WTC11 (cell line): ENCODE measurements at regions not wholly inside any gene's neighbourhood (a gene's known extent, or its start where the extent isn't known, plus 50 kb on each side); places are given as distances from the start of the nearest gene placed in this dataset.

ENCODE experiments used
- ATAC-seq: fragments of 200-7000 bp; cut with Tn5 transposase; 2 replicates; pipeline ENCODE4 v1.10.0; 2021; ENCODE audit warnings: mild to moderate bottlenecking, moderate library complexity
- CTCF ChIA-PET: fragments of 300-600 bp; sonication (Branson Sonifier 250); formaldehyde crosslinking; loops from one replicate; lab custom pipeline; 2021; ENCODE audit warnings: antibody characterized with exemption; lab: Charles Lee
- POLR2A ChIA-PET: fragments of 350-600 bp; sonication (Branson Sonifier 250); formaldehyde crosslinking; loops from one replicate; lab custom pipeline; 2021; ENCODE audit warnings: antibody characterized with exemption; lab: Charles Lee
- DNase-seq: peaks from one replicate; pipeline ENCODE4 v3.0.0; 2021; ENCODE audit warnings: low spot score
- H3K27ac Mint-ChIP-seq: 2 replicates; pipeline ENCODE4 v1.8.0; 2021; ENCODE audit warnings: mixed read lengths
- H3K27me3 Mint-ChIP-seq: 2 replicates; pipeline ENCODE4 v1.8.0; 2021; ENCODE audit warnings: low read depth, mild to moderate bottlenecking, moderate library complexity, mixed read lengths
- H3K36me3 Mint-ChIP-seq: 2 replicates; pipeline ENCODE4 v1.8.0; 2021; ENCODE audit warnings: mixed read lengths
- H3K4me1 Mint-ChIP-seq: 2 replicates; pipeline ENCODE4 v1.8.0; 2022; ENCODE audit warnings: mixed read lengths
- H3K4me3 Mint-ChIP-seq: 2 replicates; pipeline ENCODE4 v1.8.0; 2021; ENCODE audit warnings: mild to moderate bottlenecking, moderate library complexity, mixed read lengths
- H3K9me3 Mint-ChIP-seq: 2 replicates; pipeline ENCODE4 v1.8.0; 2021; ENCODE audit warnings: mixed read lengths
- CREB1 ChIP-seq: sonication (generic); formaldehyde crosslinking; IDR thresholded peaks from 2 replicates; pipeline ENCODE4 v1.8.0; 2023; ENCODE audit warnings: mild to moderate bottlenecking, missing genetic modification reagents
- CREM ChIP-seq: sonication (generic); formaldehyde crosslinking; IDR thresholded peaks from 2 replicates; pipeline ENCODE4 v1.8.1; 2022; ENCODE audit warnings: mild to moderate bottlenecking, missing genetic modification reagents, moderate library complexity
- ELF4 ChIP-seq: sonication (generic); formaldehyde crosslinking; IDR thresholded peaks from 2 replicates; pipeline ENCODE4 v1.8.1; 2022; ENCODE audit warnings: low read depth, mild to moderate bottlenecking, moderate library complexity, missing genetic modification reagents
- ESRRA ChIP-seq: sonication (generic); formaldehyde crosslinking; IDR thresholded peaks from 2 replicates; pipeline ENCODE4 v1.8.1; 2022; ENCODE audit warnings: mild to moderate bottlenecking, missing genetic modification reagents, borderline replicate concordance
- HMGA2 ChIP-seq: fragments of 250-450 bp; sonication (Bioruptor Pico); IDR thresholded peaks from 2 replicates; pipeline ENCODE4 v1.4.0; 2021; ENCODE audit warnings: mild to moderate bottlenecking, moderate library complexity
- HMGXB4 ChIP-seq: sonication (generic); formaldehyde crosslinking; IDR thresholded peaks from 2 replicates; pipeline ENCODE4 v1.8.1; 2023; ENCODE audit warnings: mild to moderate bottlenecking, moderate library complexity, missing genetic modification reagents
- OVOL2 ChIP-seq: fragments of 250-450 bp; sonication (Bioruptor Pico); IDR thresholded peaks from 2 replicates; pipeline ENCODE4 v1.9.0; 2021; ENCODE audit warnings: mild to moderate bottlenecking, borderline replicate concordance
- SP1 ChIP-seq: sonication (generic); formaldehyde crosslinking; conservative IDR thresholded peaks from 2 replicates; pipeline ENCODE4 v1.8.1; 2022; ENCODE audit warnings: missing genetic modification reagents
- TEAD4 ChIP-seq: sonication (generic); formaldehyde crosslinking; IDR thresholded peaks from 2 replicates; pipeline ENCODE4 v1.8.0; 2022; ENCODE audit warnings: mild to moderate bottlenecking, missing genetic modification reagents
- ZNF281 ChIP-seq: sonication (generic); formaldehyde crosslinking; IDR thresholded peaks from 2 replicates; pipeline ENCODE4 v1.8.0; 2023; ENCODE audit warnings: mild to moderate bottlenecking, missing genetic modification reagents
- ZNF396 ChIP-seq: fragments of 250-450 bp; sonication (Bioruptor Pico); IDR thresholded peaks from 2 replicates; pipeline ENCODE4 v1.8.0; 2021; ENCODE audit warnings: mild to moderate bottlenecking, moderate library complexity, borderline replicate concordance
- TF ChIP-seq, protein P1 (sequence below): sonication (generic); formaldehyde crosslinking; IDR thresholded peaks from 2 replicates; pipeline ENCODE4 v1.8.0; 2022; ENCODE audit warnings: missing genetic modification reagents
- TF ChIP-seq, protein P2 (sequence below): fragments of 250-450 bp; sonication (Bioruptor Pico); IDR thresholded peaks from 2 replicates; pipeline ENCODE4 v1.9.0; 2021; ENCODE audit warnings: mild to moderate bottlenecking, borderline replicate concordance

- Mint-ChIP-seq H3K27me3 (no peaks in the 10 kb centered on the region), H3K4me1 (peaks cover 14% of the 10 kb centered on the region), H3K4me3 (no peak overlapping the region), H3K27ac (no peak overlapping the region), H3K36me3 (no peaks in the 10 kb centered on the region), H3K9me3 (no peaks in the 10 kb centered on the region)
- ChIA-PET CTCF (no interaction called here), POLR2A (no interaction called here)
- DNase-seq (no peak), ATAC-seq (no peak)
- TF ChIP-seq OVOL2 (CRISPR knock-in tag): no peak
- no peak for TF ChIP-seq HMGXB4
- TF ChIP-seq, protein P1, sequence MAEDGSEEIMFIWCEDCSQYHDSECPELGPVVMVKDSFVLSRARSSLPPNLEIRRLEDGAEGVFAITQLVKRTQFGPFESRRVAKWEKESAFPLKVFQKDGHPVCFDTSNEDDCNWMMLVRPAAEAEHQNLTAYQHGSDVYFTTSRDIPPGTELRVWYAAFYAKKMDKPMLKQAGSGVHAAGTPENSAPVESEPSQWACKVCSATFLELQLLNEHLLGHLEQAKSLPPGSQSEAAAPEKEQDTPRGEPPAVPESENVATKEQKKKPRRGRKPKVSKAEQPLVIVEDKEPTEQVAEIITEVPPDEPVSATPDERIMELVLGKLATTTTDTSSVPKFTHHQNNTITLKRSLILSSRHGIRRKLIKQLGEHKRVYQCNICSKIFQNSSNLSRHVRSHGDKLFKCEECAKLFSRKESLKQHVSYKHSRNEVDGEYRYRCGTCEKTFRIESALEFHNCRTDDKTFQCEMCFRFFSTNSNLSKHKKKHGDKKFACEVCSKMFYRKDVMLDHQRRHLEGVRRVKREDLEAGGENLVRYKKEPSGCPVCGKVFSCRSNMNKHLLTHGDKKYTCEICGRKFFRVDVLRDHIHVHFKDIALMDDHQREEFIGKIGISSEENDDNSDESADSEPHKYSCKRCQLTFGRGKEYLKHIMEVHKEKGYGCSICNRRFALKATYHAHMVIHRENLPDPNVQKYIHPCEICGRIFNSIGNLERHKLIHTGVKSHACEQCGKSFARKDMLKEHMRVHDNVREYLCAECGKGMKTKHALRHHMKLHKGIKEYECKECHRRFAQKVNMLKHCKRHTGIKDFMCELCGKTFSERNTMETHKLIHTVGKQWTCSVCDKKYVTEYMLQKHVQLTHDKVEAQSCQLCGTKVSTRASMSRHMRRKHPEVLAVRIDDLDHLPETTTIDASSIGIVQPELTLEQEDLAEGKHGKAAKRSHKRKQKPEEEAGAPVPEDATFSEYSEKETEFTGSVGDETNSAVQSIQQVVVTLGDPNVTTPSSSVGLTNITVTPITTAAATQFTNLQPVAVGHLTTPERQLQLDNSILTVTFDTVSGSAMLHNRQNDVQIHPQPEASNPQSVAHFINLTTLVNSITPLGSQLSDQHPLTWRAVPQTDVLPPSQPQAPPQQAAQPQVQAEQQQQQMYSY (CRISPR knock-in tag): no peak
- TF ChIP-seq TEAD4 (CRISPR knock-in tag): no peak
- TF ChIP-seq CREM (CRISPR knock-in tag): no peak
- no peak for TF ChIP-seq ZNF396 (CRISPR knock-in tag)
- no peak for TF ChIP-seq CREB1 (CRISPR knock-in tag)
- TF ChIP-seq SP1 (CRISPR knock-in tag): no peak
Measured at GRCh38 chr4:81747242-81747930, 275.7 kb upstream of the RASGEF1B start.

DNA sequence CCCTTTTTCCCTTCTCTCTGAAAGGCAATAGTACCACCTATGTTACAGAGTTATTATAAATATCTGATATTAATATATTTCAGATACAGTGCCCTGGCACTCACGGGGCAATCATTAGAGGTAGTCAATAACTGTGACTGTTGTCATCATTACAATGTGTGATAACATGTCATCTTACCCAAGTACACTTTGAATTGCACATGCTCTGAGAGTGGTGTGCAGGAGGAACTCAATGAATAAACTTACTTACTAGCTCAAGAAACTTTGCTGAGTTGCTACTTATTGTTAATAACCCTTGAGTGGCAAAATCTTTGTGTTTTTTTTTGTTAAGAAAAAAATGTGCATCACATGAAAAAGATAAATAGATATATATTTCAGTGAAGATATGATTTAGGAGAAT, 275.1 kb upstream of the RASGEF1B start:
- H3K9me3 Mint-ChIP-seq: no peaks in the 10 kb centered on the region
- H3K4me3 Mint-ChIP-seq: no peak overlapping the region
- POLR2A ChIA-PET: no interaction called here
- no peaks in the 10 kb centered on the region for H3K36me3 Mint-ChIP-seq
- peaks cover 18% of the 10 kb centered on the region for H3K4me1 Mint-ChIP-seq
- no peak overlapping the region for H3K27ac Mint-ChIP-seq
- ATAC-seq: no peak
- CTCF ChIA-PET: no interaction called here
- no peak for DNase-seq
- no peaks in the 10 kb centered on the region for H3K27me3 Mint-ChIP-seq
- TF ChIP-seq ELF4: no peak
- no peak for TF ChIP-seq ZNF281 (CRISPR knock-in tag)
- TF ChIP-seq, protein P2, sequence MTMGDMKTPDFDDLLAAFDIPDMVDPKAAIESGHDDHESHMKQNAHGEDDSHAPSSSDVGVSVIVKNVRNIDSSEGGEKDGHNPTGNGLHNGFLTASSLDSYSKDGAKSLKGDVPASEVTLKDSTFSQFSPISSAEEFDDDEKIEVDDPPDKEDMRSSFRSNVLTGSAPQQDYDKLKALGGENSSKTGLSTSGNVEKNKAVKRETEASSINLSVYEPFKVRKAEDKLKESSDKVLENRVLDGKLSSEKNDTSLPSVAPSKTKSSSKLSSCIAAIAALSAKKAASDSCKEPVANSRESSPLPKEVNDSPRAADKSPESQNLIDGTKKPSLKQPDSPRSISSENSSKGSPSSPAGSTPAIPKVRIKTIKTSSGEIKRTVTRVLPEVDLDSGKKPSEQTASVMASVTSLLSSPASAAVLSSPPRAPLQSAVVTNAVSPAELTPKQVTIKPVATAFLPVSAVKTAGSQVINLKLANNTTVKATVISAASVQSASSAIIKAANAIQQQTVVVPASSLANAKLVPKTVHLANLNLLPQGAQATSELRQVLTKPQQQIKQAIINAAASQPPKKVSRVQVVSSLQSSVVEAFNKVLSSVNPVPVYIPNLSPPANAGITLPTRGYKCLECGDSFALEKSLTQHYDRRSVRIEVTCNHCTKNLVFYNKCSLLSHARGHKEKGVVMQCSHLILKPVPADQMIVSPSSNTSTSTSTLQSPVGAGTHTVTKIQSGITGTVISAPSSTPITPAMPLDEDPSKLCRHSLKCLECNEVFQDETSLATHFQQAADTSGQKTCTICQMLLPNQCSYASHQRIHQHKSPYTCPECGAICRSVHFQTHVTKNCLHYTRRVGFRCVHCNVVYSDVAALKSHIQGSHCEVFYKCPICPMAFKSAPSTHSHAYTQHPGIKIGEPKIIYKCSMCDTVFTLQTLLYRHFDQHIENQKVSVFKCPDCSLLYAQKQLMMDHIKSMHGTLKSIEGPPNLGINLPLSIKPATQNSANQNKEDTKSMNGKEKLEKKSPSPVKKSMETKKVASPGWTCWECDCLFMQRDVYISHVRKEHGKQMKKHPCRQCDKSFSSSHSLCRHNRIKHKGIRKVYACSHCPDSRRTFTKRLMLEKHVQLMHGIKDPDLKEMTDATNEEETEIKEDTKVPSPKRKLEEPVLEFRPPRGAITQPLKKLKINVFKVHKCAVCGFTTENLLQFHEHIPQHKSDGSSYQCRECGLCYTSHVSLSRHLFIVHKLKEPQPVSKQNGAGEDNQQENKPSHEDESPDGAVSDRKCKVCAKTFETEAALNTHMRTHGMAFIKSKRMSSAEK: no peak
- TF ChIP-seq, protein P1 (CRISPR knock-in tag): no peak
- TF ChIP-seq OVOL2 (CRISPR knock-in tag): no peak
- no peak for TF ChIP-seq HMGA2
- TF ChIP-seq HMGXB4: no peak
- TF ChIP-seq ESRRA: no peak
